HepG2 (cell line): ENCODE measurements at regions not wholly inside any gene's neighbourhood (a gene's known extent, or its start where the extent isn't known, plus 50 kb on each side); places are given as distances from the start of the nearest gene placed in this dataset.

Experiments used
- DZIP1 ChIP-seq: sonication (generic); formaldehyde crosslinking; IDR thresholded peaks from 2 replicates; pipeline ENCODE4 v1.5.0; 2020; ENCODE audit warnings: mild to moderate bottlenecking, missing genetic modification reagents
- GABPA ChIP-seq, 2 experiments: IDR thresholded peaks; 2 replicates each; pipeline ENCODE4 v1.6.1; 2011 to 2016; ENCODE audit warnings: low read depth in 2 of 2, low read length in 1 of 2, missing biosample characterization in 1 of 2, missing genetic modification characterization in 1 of 2
- ZBTB1 ChIP-seq: sonication (generic); formaldehyde crosslinking; IDR thresholded peaks from 2 replicates; pipeline ENCODE4 v1.4.0; 2020; ENCODE audit warnings: missing genetic modification reagents, borderline replicate concordance
- ZNF639 ChIP-seq: conservative IDR thresholded peaks from 2 replicates; pipeline ENCODE4 v1.6.1; 2018; ENCODE audit warnings: missing genetic modification reagents

- TF ChIP-seq ZNF639 (CRISPR knock-in tag) (no peak), ZBTB1 (no peak), DZIP1 (CRISPR knock-in tag) (no peak), GABPA (IDR thresholded peaks at IDR 0.05; ENCODE audit: low read depth, low read length) (no peak), GABPA (CRISPR knock-in tag; IDR thresholded peaks at IDR 0.05; ENCODE audit: low read depth) (no peak)
Observed at GRCh38 chr10:8897769-8898168, 843.3 kb downstream of the GATA3 start.
